ENCODE measurements at regions not wholly inside any gene's neighbourhood (a gene's known extent, or its start where the extent isn't known, plus 50 kb on each side); places are given as distances from the start of the nearest gene placed in this dataset.

DNA sequence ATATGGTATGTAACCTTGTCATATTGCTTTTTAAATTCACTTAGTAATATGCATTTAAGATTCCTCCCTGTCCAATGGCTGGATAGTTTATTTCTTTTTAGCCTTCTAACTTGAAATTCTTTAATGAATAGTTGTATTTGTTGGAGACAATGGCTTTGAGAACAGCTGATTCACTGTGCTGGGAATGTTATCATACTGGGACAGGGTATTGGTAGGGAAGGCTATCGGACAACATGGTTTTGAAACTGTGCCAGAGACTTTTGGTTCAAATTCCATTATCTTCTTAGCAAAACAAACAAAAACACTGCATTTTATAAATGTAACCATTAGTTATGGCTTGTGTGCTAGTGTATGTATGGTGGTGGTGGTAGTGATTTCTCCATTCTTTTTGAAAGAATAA, 517.1 kb upstream of the ANKRD30A start:
- no peak overlapping the region for H3K4me3 ChIP-seq (ENCODE audit: low read depth, low read length)
- TF ChIP-seq, protein P1, sequence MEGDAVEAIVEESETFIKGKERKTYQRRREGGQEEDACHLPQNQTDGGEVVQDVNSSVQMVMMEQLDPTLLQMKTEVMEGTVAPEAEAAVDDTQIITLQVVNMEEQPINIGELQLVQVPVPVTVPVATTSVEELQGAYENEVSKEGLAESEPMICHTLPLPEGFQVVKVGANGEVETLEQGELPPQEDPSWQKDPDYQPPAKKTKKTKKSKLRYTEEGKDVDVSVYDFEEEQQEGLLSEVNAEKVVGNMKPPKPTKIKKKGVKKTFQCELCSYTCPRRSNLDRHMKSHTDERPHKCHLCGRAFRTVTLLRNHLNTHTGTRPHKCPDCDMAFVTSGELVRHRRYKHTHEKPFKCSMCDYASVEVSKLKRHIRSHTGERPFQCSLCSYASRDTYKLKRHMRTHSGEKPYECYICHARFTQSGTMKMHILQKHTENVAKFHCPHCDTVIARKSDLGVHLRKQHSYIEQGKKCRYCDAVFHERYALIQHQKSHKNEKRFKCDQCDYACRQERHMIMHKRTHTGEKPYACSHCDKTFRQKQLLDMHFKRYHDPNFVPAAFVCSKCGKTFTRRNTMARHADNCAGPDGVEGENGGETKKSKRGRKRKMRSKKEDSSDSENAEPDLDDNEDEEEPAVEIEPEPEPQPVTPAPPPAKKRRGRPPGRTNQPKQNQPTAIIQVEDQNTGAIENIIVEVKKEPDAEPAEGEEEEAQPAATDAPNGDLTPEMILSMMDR (IDR thresholded peaks at IDR 0.05; ENCODE audit: low read depth, low read length): no peak
- no peak for TF ChIP-seq POLR2A (IDR thresholded peaks at IDR 0.05; ENCODE audit: extremely low read depth, insufficient read length)
- TF ChIP-seq MYC (IDR thresholded peaks at IDR 0.05; ENCODE audit: low read depth, low read length): no peak
- TF ChIP-seq MAX (IDR thresholded peaks at IDR 0.05; ENCODE audit: low read depth, low read length): no peak
- no peak for DNase-seq (ENCODE audit: low read depth)

- DNase-seq (ENCODE audit: low read depth): no peak
- no peak overlapping the region for H3K4me3 ChIP-seq (ENCODE audit: low read depth, low read length)
Measured at GRCh38 chr10:36606234-36606839, 519.1 kb upstream of the ANKRD30A start.

GRCh38 chr10:36604316-36604715, 521.1 kb upstream of the ANKRD30A start:
- DNase-seq (ENCODE audit: low read depth): no peak
- H3K4me3 ChIP-seq (ENCODE audit: low read depth, low read length): no peak overlapping the region
- TF ChIP-seq POLR2A (IDR thresholded peaks at IDR 0.05; ENCODE audit: extremely low read depth, insufficient read length): no peak
- no peak for TF ChIP-seq MYC (IDR thresholded peaks at IDR 0.05; ENCODE audit: low read depth, low read length)
- no peak for TF ChIP-seq MAX (IDR thresholded peaks at IDR 0.05; ENCODE audit: low read depth, low read length)
- TF ChIP-seq, protein P1 (IDR thresholded peaks at IDR 0.05; ENCODE audit: low read depth, low read length): no peak

More at GRCh38 chr10:36606234-36606839, 519.1 kb upstream of the ANKRD30A start:
- TF ChIP-seq POLR2A (IDR thresholded peaks at IDR 0.05; ENCODE audit: extremely low read depth, insufficient read length): no peak

DNA sequence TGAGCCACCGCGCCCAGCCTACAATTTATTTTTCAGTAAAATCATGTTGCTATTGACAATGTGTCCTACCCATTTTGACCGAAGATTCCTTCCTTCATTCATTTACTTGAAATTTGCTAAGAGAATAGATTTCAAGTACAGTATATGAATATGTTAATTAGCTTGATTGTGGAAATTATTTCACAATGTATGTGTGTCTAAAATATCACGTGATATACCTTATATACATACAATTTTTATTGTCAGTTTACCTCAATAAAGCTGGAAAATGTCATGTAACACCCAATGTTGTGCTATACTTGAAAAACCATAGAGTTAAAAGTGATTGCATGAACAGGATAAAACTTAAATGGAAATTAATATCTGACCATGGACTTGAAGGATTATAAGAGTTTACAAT, 521.7 kb upstream of the ANKRD30A start:
- TF ChIP-seq, protein P1 (IDR thresholded peaks at IDR 0.05; ENCODE audit: low read depth, low read length): no peak
- TF ChIP-seq MAX (IDR thresholded peaks at IDR 0.05; ENCODE audit: low read depth, low read length): no peak
- no peak for TF ChIP-seq MYC (IDR thresholded peaks at IDR 0.05; ENCODE audit: low read depth, low read length)
- TF ChIP-seq POLR2A (IDR thresholded peaks at IDR 0.05; ENCODE audit: extremely low read depth, insufficient read length): no peak
- DNase-seq (ENCODE audit: low read depth): no peak

DNA sequence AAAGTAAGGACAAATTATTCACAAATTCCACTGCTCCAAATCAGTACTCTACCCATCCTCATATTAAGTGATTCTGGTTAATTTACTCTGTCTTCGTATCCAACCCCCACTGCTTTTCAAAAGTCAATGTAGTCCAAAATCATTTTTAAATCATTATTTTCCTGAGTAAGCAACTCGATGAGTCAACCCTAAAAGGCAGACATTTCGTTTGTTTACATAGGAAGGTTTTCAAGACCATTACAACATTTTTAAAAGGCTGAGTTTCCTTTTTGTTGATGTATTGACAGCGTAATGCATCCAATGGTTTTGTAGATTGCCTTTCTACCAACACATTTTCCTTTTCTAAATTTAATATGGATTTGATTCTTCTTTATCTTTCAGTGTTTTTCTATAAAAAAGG, 523.0 kb upstream of the ANKRD30A start:
- TF ChIP-seq POLR2A (IDR thresholded peaks at IDR 0.05; ENCODE audit: extremely low read depth, insufficient read length) (no peak), MYC (IDR thresholded peaks at IDR 0.05; ENCODE audit: low read depth, low read length) (no peak), MAX (IDR thresholded peaks at IDR 0.05; ENCODE audit: low read depth, low read length) (no peak)
- TF ChIP-seq, protein P1 (IDR thresholded peaks at IDR 0.05; ENCODE audit: low read depth, low read length): no peak
- no peak overlapping the region for H3K4me3 ChIP-seq (ENCODE audit: low read depth, low read length)
- DNase-seq (ENCODE audit: low read depth): no peak

More for the DNA sequence above, 521.7 kb upstream of the ANKRD30A start:
- no peak overlapping the region for H3K4me3 ChIP-seq (ENCODE audit: low read depth, low read length)

- H3K4me3 ChIP-seq (ENCODE audit: low read depth, low read length): no peak overlapping the region
- TF ChIP-seq POLR2A (IDR thresholded peaks at IDR 0.05; ENCODE audit: extremely low read depth, insufficient read length) (no peak), MYC (IDR thresholded peaks at IDR 0.05; ENCODE audit: low read depth, low read length) (no peak), MAX (IDR thresholded peaks at IDR 0.05; ENCODE audit: low read depth, low read length) (no peak)
- TF ChIP-seq, protein P1 (IDR thresholded peaks at IDR 0.05; ENCODE audit: low read depth, low read length): no peak
Measured at GRCh38 chr10:36597756-36598320, 527.6 kb upstream of the ANKRD30A start.

More at GRCh38 chr10:36597756-36598320, 527.6 kb upstream of the ANKRD30A start:
- DNase-seq (ENCODE audit: low read depth): no peak
